Natural killer cell treated with Interleukin-12 subunit alpha and Interleukin-12 subunit beta and Interleukin-15 and Interleukin-18, amount 100 ng/mL, for 72 hours (primary cell): ENCODE measurements at regions not wholly inside any gene's neighbourhood (a gene's known extent, or its start where the extent isn't known, plus 50 kb on each side); places are given as distances from the start of the nearest gene placed in this dataset.
"Not testable (repeated sequence)": the region's sequence is repeated elsewhere in the genome, so short reads cannot be mapped to it uniquely, and the experiment has no call there.

Experiments used
- ATAC-seq, 2 donors: fragments of 150-1000 bp; cut with Tn5 transposase in 1 of 2; sonication (Bioruptor Pico), chemical (Tn5 transposase) in 1 of 2; 2 replicates each; pipeline ENCODE4 v1.10.0; 2021
- DNase-seq: peaks from one replicate; pipeline ENCODE4 v3.0.0; 2022; ENCODE audit warnings: low spot score
- H3K27ac Mint-ChIP-seq, 2 donors: 1 replicate in 1 of 2; 2 replicates in 1 of 2; pipeline ENCODE4 v1.8.0; 2022; ENCODE audit warnings: mixed read lengths in 2 of 2, mild to moderate bottlenecking in 1 of 2, moderate library complexity in 1 of 2
- H3K27me3 Mint-ChIP-seq, 2 donors: 1 replicate in 1 of 2; 2 replicates in 1 of 2; pipeline ENCODE4 v1.8.0; 2022; ENCODE audit warnings: mixed read lengths in 2 of 2
- H3K36me3 Mint-ChIP-seq: one replicate; pipeline ENCODE4 v1.8.0; 2022; ENCODE audit warnings: mixed read lengths
- H3K4me1 Mint-ChIP-seq, 2 donors: 1 replicate in 1 of 2; 2 replicates in 1 of 2; pipeline ENCODE4 v1.8.0; 2022; ENCODE audit warnings: low read depth in 2 of 2, mixed read lengths in 2 of 2, mild to moderate bottlenecking in 1 of 2
- H3K4me3 Mint-ChIP-seq: one replicate; pipeline ENCODE4 v1.8.0; 2022; ENCODE audit warnings: mixed read lengths
- H3K9me3 Mint-ChIP-seq: 2 replicates; pipeline ENCODE4 v1.8.0; 2022; ENCODE audit warnings: mixed read lengths

DNA sequence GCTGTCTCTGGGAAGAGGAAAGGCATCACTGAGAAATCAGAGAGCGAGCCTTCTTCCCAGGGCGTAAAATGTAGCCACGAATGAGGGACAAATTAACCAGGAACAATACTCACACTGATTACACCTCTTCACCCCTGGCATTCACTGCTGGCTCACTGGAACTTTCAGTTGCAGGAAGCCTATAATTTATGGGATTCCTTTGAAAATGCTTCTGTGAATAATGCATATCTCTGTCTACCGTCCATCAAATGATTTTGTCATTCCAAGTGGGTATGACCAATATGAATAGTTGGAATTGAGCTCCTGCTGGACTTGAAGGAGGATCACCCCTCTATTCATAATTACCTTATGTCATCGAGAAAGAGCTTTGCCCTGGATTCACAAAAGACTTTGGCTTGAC is 360.3 kb upstream of the FZD8 start:
- DNase-seq, result no peak
- Mint-ChIP-seq H3K4me1 (no peaks in the 10 kb centered on the region), H3K4me3 (no peak overlapping the region), H3K36me3 (no peaks in the 10 kb centered on the region), H3K9me3 (peaks cover 16% of the 10 kb centered on the region), H3K27me3 (no peaks in the 10 kb centered on the region), H3K27ac (no peak overlapping the region)
- ATAC-seq, result no peak

GRCh38 chr10:36000754-36001153 is 358.7 kb upstream of the FZD8 start:
- ATAC-seq, H3K27me3 Mint-ChIP-seq, H3K27ac Mint-ChIP-seq, H3K36me3 Mint-ChIP-seq, H3K4me1 Mint-ChIP-seq, H3K4me3 Mint-ChIP-seq, DNase-seq: not testable (repeated sequence)
- H3K9me3 Mint-ChIP-seq, result peaks cover 18% of the 10 kb centered on the region

DNA sequence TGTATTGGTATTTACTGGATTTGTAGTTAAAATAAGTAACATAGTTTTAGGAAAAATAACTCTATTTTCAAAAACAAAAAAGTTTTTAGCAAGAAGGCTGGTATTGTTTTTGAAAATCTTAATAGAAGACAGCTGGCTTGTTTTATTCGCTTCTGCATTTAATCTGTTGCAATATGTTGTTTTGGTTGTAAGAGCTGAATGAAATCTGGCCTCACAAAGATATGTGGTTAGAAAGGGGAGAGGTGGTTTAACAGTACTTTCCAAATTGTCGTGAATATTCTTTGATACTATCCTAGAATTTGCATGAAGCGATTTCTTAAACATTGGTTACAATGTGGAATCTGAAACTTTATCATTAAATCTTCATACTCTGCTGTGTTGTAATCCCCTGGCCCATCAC is 355.9 kb upstream of the FZD8 start:
- Mint-ChIP-seq H3K27ac (no peak overlapping the region), H3K4me3 (no peak overlapping the region), H3K27me3 (no peaks in the 10 kb centered on the region), H3K36me3 (no peaks in the 10 kb centered on the region), H3K9me3 (peaks cover 13% of the 10 kb centered on the region), H3K4me1 (no peaks in the 10 kb centered on the region)
- ATAC-seq (no peak), DNase-seq (no peak)

DNA sequence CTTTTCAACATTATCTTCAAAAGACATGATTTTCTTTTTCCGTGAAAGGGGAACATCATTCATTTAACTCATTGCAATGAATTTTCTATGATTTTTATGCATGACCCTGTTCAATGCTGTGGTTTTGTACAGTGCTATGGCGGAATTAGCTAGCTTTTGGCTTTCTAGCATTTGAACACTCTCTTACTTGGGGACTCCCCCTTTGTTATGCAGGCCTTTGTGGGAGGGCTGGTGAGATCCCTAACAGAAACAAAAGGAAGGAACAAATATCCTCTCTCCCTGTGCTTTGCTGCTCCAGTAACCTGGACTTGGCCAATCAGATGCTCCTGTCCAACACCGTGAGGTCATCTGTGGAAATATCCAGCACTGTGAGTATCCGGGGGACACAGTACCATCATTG is 353.4 kb upstream of the FZD8 start:
- Mint-ChIP-seq H3K27me3 (no peaks in the 10 kb centered on the region), H3K9me3 (peaks cover 12% of the 10 kb centered on the region), H3K36me3 (no peaks in the 10 kb centered on the region), H3K4me3 (no peak overlapping the region), H3K4me1 (no peaks in the 10 kb centered on the region), H3K27ac (no peak overlapping the region)
- DNase-seq, result no peak
- ATAC-seq, result no peak

DNA sequence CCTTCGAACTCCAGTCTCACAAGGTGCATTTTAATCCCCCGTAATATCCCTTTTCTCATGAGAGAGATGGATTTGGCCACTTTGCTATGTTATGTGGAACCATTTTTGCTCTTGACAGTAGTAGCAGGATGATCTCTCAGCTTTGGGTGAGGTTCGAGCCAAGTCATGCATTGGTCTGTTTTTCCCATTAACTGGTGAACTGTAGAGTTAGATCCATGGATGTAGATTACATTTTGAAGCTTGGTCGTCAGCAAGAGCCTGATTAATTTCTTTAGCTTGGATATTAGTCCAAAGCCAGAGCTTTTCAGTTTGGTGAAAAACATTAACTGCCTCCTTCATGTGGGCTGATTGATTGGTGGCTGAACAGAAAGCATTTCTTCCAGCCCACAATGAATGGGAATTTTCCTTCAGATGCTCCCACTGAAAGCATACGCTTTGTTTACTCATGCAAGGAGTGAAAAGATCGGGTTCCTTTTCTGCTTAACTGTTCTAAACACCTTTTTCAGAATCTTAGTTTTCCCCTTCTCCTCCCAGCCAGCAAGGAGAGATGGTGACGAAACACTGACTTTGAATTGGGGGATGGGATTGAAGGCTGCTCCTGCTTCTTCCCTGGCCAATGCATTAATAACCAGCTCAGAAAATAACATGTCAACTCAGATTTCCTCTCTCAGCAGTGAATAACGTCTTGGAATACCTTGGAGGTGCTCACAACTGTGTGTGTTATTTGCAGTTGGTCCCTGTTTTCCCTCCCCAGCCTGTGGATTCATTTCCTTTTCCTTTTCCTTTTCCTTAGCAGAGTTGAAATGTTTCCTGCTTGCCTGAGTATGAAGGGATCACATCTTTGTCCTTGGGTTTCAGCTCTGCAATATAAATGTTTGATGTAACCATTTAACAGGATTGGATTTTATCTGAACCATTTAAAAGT is 351.8 kb upstream of the FZD8 start:
- H3K9me3 Mint-ChIP-seq, result peaks cover 15% of the 10 kb centered on the region
- ATAC-seq (no peak), DNase-seq (no peak)
- H3K27ac Mint-ChIP-seq, result no peak overlapping the region
- no peaks in the 10 kb centered on the region for H3K27me3 Mint-ChIP-seq
- H3K4me1 Mint-ChIP-seq, result no peaks in the 10 kb centered on the region
- no peaks in the 10 kb centered on the region for H3K36me3 Mint-ChIP-seq
- H3K4me3 Mint-ChIP-seq, result no peak overlapping the region

DNA sequence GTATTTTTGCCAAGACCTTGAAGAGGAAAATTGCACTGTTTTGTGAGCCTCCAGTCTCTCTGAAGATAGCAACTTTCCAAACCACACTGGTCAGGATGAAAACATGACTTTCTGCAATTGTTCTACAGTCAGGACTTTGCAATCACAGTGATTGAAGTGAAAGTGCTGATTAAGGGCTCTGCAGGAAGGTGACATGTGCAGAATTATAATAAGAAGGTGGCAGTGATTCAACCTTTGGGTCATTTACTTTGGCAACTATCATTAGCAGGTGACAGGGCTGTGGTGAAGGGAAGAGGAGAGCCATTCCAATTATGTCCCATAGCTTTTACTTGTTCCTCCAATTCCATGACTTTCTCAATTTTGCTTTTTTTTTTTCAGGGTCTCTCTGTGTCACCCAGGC is 350.0 kb upstream of the FZD8 start:
- H3K27ac Mint-ChIP-seq, result no peak overlapping the region
- ATAC-seq, result no peak

GRCh38 chr10:35986756-35987502 is 344.8 kb upstream of the FZD8 start:
- H3K27ac Mint-ChIP-seq, result no peak overlapping the region
- ATAC-seq, result no peak
- no peaks in the 10 kb centered on the region for H3K27me3 Mint-ChIP-seq
- peaks cover 16% of the 10 kb centered on the region for H3K9me3 Mint-ChIP-seq
- H3K4me3 Mint-ChIP-seq, result no peak overlapping the region
- no peaks in the 10 kb centered on the region for H3K4me1 Mint-ChIP-seq
- no peak for DNase-seq
- no peaks in the 10 kb centered on the region for H3K36me3 Mint-ChIP-seq

More for the DNA sequence above, 350.0 kb upstream of the FZD8 start:
- H3K27me3 Mint-ChIP-seq, result no peaks in the 10 kb centered on the region
- peaks cover 11% of the 10 kb centered on the region for H3K9me3 Mint-ChIP-seq
- H3K4me3 Mint-ChIP-seq, result no peak overlapping the region
- DNase-seq, result no peak
- no peaks in the 10 kb centered on the region for H3K4me1 Mint-ChIP-seq
- H3K36me3 Mint-ChIP-seq, result no peaks in the 10 kb centered on the region

- DNase-seq (no peak), ATAC-seq (no peak)
- peaks cover 7% of the 10 kb centered on the region for H3K9me3 Mint-ChIP-seq
- H3K4me3 Mint-ChIP-seq, result no peak overlapping the region
- no peaks in the 10 kb centered on the region for H3K36me3 Mint-ChIP-seq
- H3K27me3 Mint-ChIP-seq, result no peaks in the 10 kb centered on the region
- no peak overlapping the region for H3K27ac Mint-ChIP-seq
- no peaks in the 10 kb centered on the region for H3K4me1 Mint-ChIP-seq
Observed at GRCh38 chr10:35979116-35979515, 337.0 kb upstream of the FZD8 start.

- H3K4me1 Mint-ChIP-seq, H3K4me3 Mint-ChIP-seq, H3K9me3 Mint-ChIP-seq, H3K27ac Mint-ChIP-seq, DNase-seq, H3K36me3 Mint-ChIP-seq, H3K27me3 Mint-ChIP-seq, ATAC-seq: not testable (repeated sequence)
Observed at GRCh38 chr10:35973912-35974591, 332.0 kb upstream of the FZD8 start.

DNA sequence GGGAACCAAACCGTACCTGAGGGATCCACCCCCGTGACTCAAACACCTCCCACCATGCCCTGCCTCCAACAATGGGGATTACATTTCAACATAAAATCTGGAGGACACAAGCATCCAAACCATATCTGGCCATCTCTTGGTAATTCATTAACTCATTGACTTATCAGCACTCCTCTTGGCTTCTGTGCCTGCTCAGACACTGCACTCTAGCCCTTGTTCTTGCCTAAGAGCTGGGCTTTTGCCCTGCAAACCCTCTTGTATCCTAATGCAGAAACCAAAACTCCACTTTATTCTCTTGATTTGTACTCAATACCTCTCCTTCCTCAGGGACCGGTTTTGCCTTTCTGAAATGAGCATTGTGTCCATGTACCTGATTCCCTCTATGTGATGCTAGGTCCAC is 330.2 kb upstream of the FZD8 start:
- ATAC-seq (no peak), DNase-seq (no peak)
- Mint-ChIP-seq H3K4me3 (no peak overlapping the region), H3K27ac (no peak overlapping the region), H3K4me1 (no peaks in the 10 kb centered on the region), H3K9me3 (peaks cover 5% of the 10 kb centered on the region), H3K36me3 (no peaks in the 10 kb centered on the region), H3K27me3 (no peaks in the 10 kb centered on the region)

DNA sequence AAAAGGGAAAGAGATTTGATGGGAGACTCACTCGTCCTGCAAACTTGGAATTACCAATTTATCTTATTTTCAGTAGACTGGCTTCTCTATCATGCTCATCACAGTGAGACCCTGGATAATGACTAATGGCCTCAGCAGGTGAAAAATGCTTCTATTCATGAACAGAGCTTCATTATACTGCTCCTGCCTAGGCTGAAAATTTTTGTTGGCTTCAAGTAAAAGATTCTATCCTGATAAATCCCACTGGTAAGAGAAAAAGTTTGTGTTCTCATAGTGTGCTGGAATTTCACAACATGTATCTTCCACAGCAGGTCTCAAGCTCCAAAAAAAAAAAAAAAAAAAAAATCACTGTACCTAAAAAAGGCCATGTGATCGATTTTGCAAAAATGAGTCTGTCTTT is 329.3 kb upstream of the FZD8 start:
- Mint-ChIP-seq H3K9me3 (peaks cover 8% of the 10 kb centered on the region), H3K4me3 (no peak overlapping the region), H3K27ac (no peak overlapping the region), H3K4me1 (no peaks in the 10 kb centered on the region), H3K36me3 (no peaks in the 10 kb centered on the region), H3K27me3 (no peaks in the 10 kb centered on the region)
- no peak for DNase-seq
- no peak for ATAC-seq

DNA sequence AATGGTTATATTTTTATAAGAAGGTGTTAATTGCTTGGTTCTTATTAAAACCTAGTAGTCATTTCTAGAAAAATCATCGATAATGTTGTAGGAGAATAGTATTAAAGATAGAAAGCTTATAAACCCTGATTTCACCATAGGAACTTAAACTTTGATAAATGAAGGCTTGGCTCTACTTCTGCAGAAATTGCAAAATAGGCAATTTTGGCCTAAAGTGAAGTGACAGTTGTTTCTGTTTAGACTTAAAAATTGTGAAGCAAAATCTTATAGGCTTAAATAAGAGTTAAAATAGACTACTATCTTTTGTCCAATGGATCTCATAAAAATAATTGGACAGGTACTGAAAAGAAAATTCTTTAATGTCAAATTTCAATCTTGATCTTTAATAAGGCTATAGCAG is 321.6 kb upstream of the FZD8 start:
- Mint-ChIP-seq H3K36me3 (peaks cover 4% of the 10 kb centered on the region), H3K27ac (no peak overlapping the region), H3K9me3 (peaks cover 15% of the 10 kb centered on the region), H3K4me3 (no peak overlapping the region), H3K27me3 (no peaks in the 10 kb centered on the region), H3K4me1 (no peaks in the 10 kb centered on the region)
- no peak for ATAC-seq
- DNase-seq, result no peak

DNA sequence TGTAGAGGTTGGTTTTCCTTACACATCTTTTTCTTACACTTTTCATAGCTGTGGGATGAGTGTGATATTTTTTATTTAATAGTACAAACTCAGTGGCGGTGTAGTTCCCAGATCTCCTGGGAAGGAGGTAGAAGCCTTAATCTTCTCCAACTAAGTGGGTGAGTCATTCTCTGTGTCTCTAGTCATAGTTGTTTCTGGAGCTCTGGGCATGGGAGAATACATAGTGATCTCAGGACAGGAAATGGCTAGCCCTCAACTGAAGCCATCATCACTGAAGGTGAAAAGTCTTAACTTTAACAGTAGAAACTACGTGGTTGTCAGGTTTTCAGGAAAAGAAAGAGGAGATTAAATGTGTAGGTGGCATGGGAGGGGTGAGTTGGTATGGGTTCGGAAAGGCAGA is 319.4 kb upstream of the FZD8 start:
- DNase-seq (no peak), ATAC-seq (no peak)
- H3K4me3 Mint-ChIP-seq, result no peak overlapping the region
- no peaks in the 10 kb centered on the region for H3K4me1 Mint-ChIP-seq
- H3K27ac Mint-ChIP-seq, result no peak overlapping the region
- H3K36me3 Mint-ChIP-seq, result peaks cover 4% of the 10 kb centered on the region
- peaks cover 11% of the 10 kb centered on the region for H3K9me3 Mint-ChIP-seq
- no peaks in the 10 kb centered on the region for H3K27me3 Mint-ChIP-seq

GRCh38 chr10:35959252-35959651 is 317.2 kb upstream of the FZD8 start:
- no peak for DNase-seq
- H3K9me3 Mint-ChIP-seq, result peaks cover 13% of the 10 kb centered on the region
- no peak for ATAC-seq
- H3K4me1 Mint-ChIP-seq, result no peaks in the 10 kb centered on the region
- no peak overlapping the region for H3K27ac Mint-ChIP-seq
- no peaks in the 10 kb centered on the region for H3K36me3 Mint-ChIP-seq
- no peaks in the 10 kb centered on the region for H3K27me3 Mint-ChIP-seq
- H3K4me3 Mint-ChIP-seq, result no peak overlapping the region
